ENCODE measurements at regions not wholly inside any gene's neighbourhood (a gene's known extent, or its start where the extent isn't known, plus 50 kb on each side); places are given as distances from the start of the nearest gene placed in this dataset.

- Histone ChIP-seq H3K27me3 (ENCODE audit: control insufficient read depth in 2 of 2, insufficient read depth in 2 of 2, low read length in 2 of 2) (no peaks in the 10 kb centered on the region), H3K9me3 (replicated peaks in 1 of 2; ENCODE audit: control insufficient read depth in 1 of 2, insufficient read depth in 1 of 2, low read length in 2 of 2) (no peaks in the 10 kb centered on the region), H3K36me3 (replicated peaks in 1 of 2; ENCODE audit: control insufficient read depth in 1 of 2, insufficient read depth in 2 of 2, low read length in 2 of 2) (no peaks in the 10 kb centered on the region), H3K79me2 (ENCODE audit: insufficient read depth, low read length) (no peaks in the 10 kb centered on the region), H3K4me3 (replicated peaks in 1 of 3; ENCODE audit: low read depth in 2 of 3, low read length in 3 of 3) (no peak overlapping the region), H3K4me1 (ENCODE audit: control insufficient read depth in 1 of 2, insufficient read depth in 2 of 2, low read length in 2 of 2) (no peaks in the 10 kb centered on the region), H3K4me2 (replicated peaks; ENCODE audit: extremely low read depth, low read length, poor library complexity, severe bottlenecking) (no peak overlapping the region), H3K9ac (ENCODE audit: insufficient read depth, low read length, poor library complexity, severe bottlenecking) (no peak overlapping the region), H3K27ac (ENCODE audit: low read depth in 1 of 2, low read length in 2 of 2) (no peak overlapping the region), H4K20me1 (ENCODE audit: insufficient read depth, low read length) (no peaks in the 10 kb centered on the region), H2AFZ (ENCODE audit: insufficient read depth, low read depth, low read length, poor library complexity, severe bottlenecking) (no peak overlapping the region)
- H3K9me3 Mint-ChIP-seq = no peaks in the 10 kb centered on the region
- TF ChIP-seq, protein P1, sequence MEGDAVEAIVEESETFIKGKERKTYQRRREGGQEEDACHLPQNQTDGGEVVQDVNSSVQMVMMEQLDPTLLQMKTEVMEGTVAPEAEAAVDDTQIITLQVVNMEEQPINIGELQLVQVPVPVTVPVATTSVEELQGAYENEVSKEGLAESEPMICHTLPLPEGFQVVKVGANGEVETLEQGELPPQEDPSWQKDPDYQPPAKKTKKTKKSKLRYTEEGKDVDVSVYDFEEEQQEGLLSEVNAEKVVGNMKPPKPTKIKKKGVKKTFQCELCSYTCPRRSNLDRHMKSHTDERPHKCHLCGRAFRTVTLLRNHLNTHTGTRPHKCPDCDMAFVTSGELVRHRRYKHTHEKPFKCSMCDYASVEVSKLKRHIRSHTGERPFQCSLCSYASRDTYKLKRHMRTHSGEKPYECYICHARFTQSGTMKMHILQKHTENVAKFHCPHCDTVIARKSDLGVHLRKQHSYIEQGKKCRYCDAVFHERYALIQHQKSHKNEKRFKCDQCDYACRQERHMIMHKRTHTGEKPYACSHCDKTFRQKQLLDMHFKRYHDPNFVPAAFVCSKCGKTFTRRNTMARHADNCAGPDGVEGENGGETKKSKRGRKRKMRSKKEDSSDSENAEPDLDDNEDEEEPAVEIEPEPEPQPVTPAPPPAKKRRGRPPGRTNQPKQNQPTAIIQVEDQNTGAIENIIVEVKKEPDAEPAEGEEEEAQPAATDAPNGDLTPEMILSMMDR (IDR thresholded peaks at IDR 0.05) = no peak
- no peaks in the 10 kb centered on the region for H3K4me1 Mint-ChIP-seq
- H3K27me3 Mint-ChIP-seq (ENCODE audit: low read depth in 3 of 3) = peaks cover 0 to 15% (median 12%) of the 10 kb centered on the region in 3 donors
- 85% methylated on average over 6 of the region's 7 CpGs for WGBS (ENCODE audit: insufficient coverage)
- no peak overlapping the region for H3K27ac Mint-ChIP-seq
- no peak for DNase-seq
- H3K36me3 Mint-ChIP-seq = no peaks in the 10 kb centered on the region
- no peak overlapping the region for H3K4me3 Mint-ChIP-seq
- intact Hi-C loops (cut with micrococcal nuclease) = no loop called here
These were observed 257.1 kb downstream of the BUD13 start for GRCh38 chr11:116515664-116516184.

GRCh38 chr11:116513894-116514293 lies 258.9 kb downstream of the BUD13 start:
- no peak overlapping the region for H3K4me3 ChIP-seq (replicated peaks in 1 of 3; ENCODE audit: low read depth in 2 of 3, low read length in 3 of 3)
- no peaks in the 10 kb centered on the region for H3K79me2 ChIP-seq (ENCODE audit: insufficient read depth, low read length)
- intact Hi-C loops (cut with micrococcal nuclease) = no loop called here
- TF ChIP-seq, protein P1 (IDR thresholded peaks at IDR 0.05) = peak; percentile 14
- H3K36me3 ChIP-seq (replicated peaks in 1 of 2; ENCODE audit: control insufficient read depth in 1 of 2, insufficient read depth in 2 of 2, low read length in 2 of 2) = no peaks in the 10 kb centered on the region
- no peaks in the 10 kb centered on the region for H4K20me1 ChIP-seq (ENCODE audit: insufficient read depth, low read length)
- no peaks in the 10 kb centered on the region for H3K9me3 Mint-ChIP-seq
- peaks cover 2 to 15% (median 10%) of the 10 kb centered on the region in 3 donors for H3K27me3 Mint-ChIP-seq (ENCODE audit: low read depth in 3 of 3)
- H3K9me3 ChIP-seq (replicated peaks in 1 of 2; ENCODE audit: control insufficient read depth in 1 of 2, insufficient read depth in 1 of 2, low read length in 2 of 2) = no peaks in the 10 kb centered on the region
- no peak for DNase-seq
- H3K4me2 ChIP-seq (replicated peaks; ENCODE audit: extremely low read depth, low read length, poor library complexity, severe bottlenecking) = no peak overlapping the region
- H2AFZ ChIP-seq (ENCODE audit: insufficient read depth, low read depth, low read length, poor library complexity, severe bottlenecking) = no peak overlapping the region
- H3K27me3 ChIP-seq (ENCODE audit: control insufficient read depth in 2 of 2, insufficient read depth in 2 of 2, low read length in 2 of 2) = no peaks in the 10 kb centered on the region
- H3K27ac Mint-ChIP-seq = no peak overlapping the region
- no peak overlapping the region for H3K27ac ChIP-seq (ENCODE audit: low read depth in 1 of 2, low read length in 2 of 2)
- no peak overlapping the region for H3K4me3 Mint-ChIP-seq
- no peak overlapping the region for H3K9ac ChIP-seq (ENCODE audit: insufficient read depth, low read length, poor library complexity, severe bottlenecking)
- H3K4me1 Mint-ChIP-seq = no peaks in the 10 kb centered on the region
- WGBS (ENCODE audit: insufficient coverage) = 71% methylated on average over 3 of the region's 8 CpGs
- H3K36me3 Mint-ChIP-seq = no peaks in the 10 kb centered on the region
- no peaks in the 10 kb centered on the region for H3K4me1 ChIP-seq (ENCODE audit: control insufficient read depth in 1 of 2, insufficient read depth in 2 of 2, low read length in 2 of 2)

Data from CD14-positive monocyte (primary cell).